GM18502 (cell line): ENCODE measurements at regions not wholly inside any gene's neighbourhood (a gene's known extent, or its start where the extent isn't known, plus 50 kb on each side); places are given as distances from the start of the nearest gene placed in this dataset.
A peak's percentile ranks its signal among the peaks of the same experiment; 100 is the strongest.
"Not testable (repeated sequence)": the region's sequence is repeated elsewhere in the genome, so short reads cannot be mapped to it uniquely, and the experiment has no call there.

Source experiments
- ATAC-seq: cut with Tn5 transposase; IDR thresholded peaks from one replicate; pipeline ENCODE4 v1.9.1; 2021; ENCODE audit warnings: mild to moderate bottlenecking; ENCODE audit not compliant: unreplicated experiment, poor library complexity

GRCh38 chr13:44887515-44887914, 101.8 kb downstream of the NUFIP1 start:
- no peak for ATAC-seq

GRCh38 chr13:44884076-44884729, 105.1 kb downstream of the NUFIP1 start:
- ATAC-seq: no peak

GRCh38 chr13:44879452-44880058, 109.7 kb downstream of the NUFIP1 start:
- no peak for ATAC-seq

GRCh38 chr13:44876782-44877324, 112.4 kb downstream of the NUFIP1 start:
- ATAC-seq: no peak

GRCh38 chr13:44874886-44875630, 114.2 kb downstream of the NUFIP1 start:
- no peak for ATAC-seq

- no peak for ATAC-seq
These were observed 115.1 kb downstream of the NUFIP1 start for GRCh38 chr13:44874176-44874575.

- no peak for ATAC-seq
These were observed 115.8 kb downstream of the NUFIP1 start for GRCh38 chr13:44873461-44873860.

- no peak for ATAC-seq
These were observed 116.5 kb downstream of the NUFIP1 start for GRCh38 chr13:44872751-44873150.

- ATAC-seq: no peak
These were observed 118.8 kb downstream of the NUFIP1 start for GRCh38 chr13:44870456-44870929.

GRCh38 chr13:44869167-44869566, 120.1 kb downstream of the NUFIP1 start:
- ATAC-seq: no peak

- ATAC-seq: peak; percentile 96
These were observed 120.9 kb downstream of the NUFIP1 start for GRCh38 chr13:44868397-44868796.

- ATAC-seq: no peak
These were observed 121.4 kb downstream of the NUFIP1 start for GRCh38 chr13:44867825-44868224.

GRCh38 chr13:44866411-44866911, 122.8 kb downstream of the NUFIP1 start:
- no peak for ATAC-seq

GRCh38 chr13:44865722-44866410, 123.4 kb downstream of the NUFIP1 start:
- ATAC-seq: no peak

GRCh38 chr13:44863641-44864040, 125.6 kb downstream of the NUFIP1 start:
- ATAC-seq: not testable (repeated sequence)

GRCh38 chr13:44860454-44860853, 128.8 kb downstream of the NUFIP1 start:
- ATAC-seq: no peak

GRCh38 chr13:44857736-44858135, 131.5 kb downstream of the NUFIP1 start:
- ATAC-seq: no peak

- no peak for ATAC-seq
These were observed 132.2 kb downstream of the NUFIP1 start for GRCh38 chr13:44857061-44857460.

- no peak for ATAC-seq
These were observed 133.4 kb downstream of the NUFIP1 start for GRCh38 chr13:44855860-44856259.

GRCh38 chr13:44854313-44855060, 134.8 kb downstream of the NUFIP1 start:
- ATAC-seq: no peak
